SJSA1 (cell line): ENCODE measurements at regions not wholly inside any gene's neighbourhood (a gene's known extent, or its start where the extent isn't known, plus 50 kb on each side); places are given as distances from the start of the nearest gene placed in this dataset.

Experiments used
- DNase-seq, 2 experiments: peaks; one replicate each; pipeline ENCODE4 v3.0.0-alpha.2; 2015 to 2020; ENCODE audit warnings: low spot score in 2 of 2, low read depth in 1 of 2
- H3K27ac ChIP-seq: fragments of 250-450 bp; sonication (Bioruptor Pico); 2 replicates; pipeline ENCODE4 v1.5.1; 2020; ENCODE audit warnings: mild to moderate bottlenecking, moderate library complexity
- H3K27me3 ChIP-seq: fragments of 250-450 bp; sonication (Bioruptor Pico); replicated peaks from 2 replicates; pipeline ENCODE4 v1.5.1; 2020; ENCODE audit warnings: mild to moderate bottlenecking, moderate library complexity
- H3K36me3 ChIP-seq: fragments of 250-450 bp; sonication (Bioruptor Pico); 2 replicates; pipeline ENCODE4 v1.5.1; 2020; ENCODE audit warnings: mild to moderate bottlenecking
- H3K4me1 ChIP-seq: fragments of 250-450 bp; sonication (Bioruptor Pico); replicated peaks from 2 replicates; pipeline ENCODE4 v1.6.1; 2021; ENCODE audit warnings: mild to moderate bottlenecking
- H3K4me3 ChIP-seq: fragments of 250-450 bp; sonication (Bioruptor Pico); 2 replicates; pipeline ENCODE4 v1.5.1; 2020; ENCODE audit warnings: mild to moderate bottlenecking
- H3K9me3 ChIP-seq: fragments of 250-450 bp; sonication (Bioruptor Pico); replicated peaks from 2 replicates; pipeline ENCODE4 v1.5.1; 2020; ENCODE audit warnings: mild to moderate bottlenecking

DNA sequence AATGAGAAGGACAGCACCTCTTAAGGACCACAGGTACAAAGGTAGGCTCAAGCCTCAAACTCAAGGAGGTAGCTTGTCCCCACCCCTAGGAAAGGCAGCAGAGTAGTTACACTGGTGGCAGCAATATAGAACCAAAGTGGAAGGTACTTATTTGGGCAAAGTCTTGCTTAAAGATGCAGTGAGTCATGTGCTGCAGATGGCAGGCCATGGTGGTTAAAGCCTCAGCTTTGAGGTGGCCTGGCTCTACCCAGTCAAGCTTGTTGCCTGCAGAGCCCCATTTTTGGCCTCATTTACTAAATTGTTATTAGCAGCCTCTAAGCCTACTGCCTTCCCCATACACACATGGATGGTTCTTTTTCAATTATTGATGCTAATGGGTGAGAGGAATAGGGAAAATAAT lies 146.0 kb downstream of the ELOVL4 start:
- Histone ChIP-seq H3K9me3 (no peaks in the 10 kb centered on the region), H3K4me3 (no peak overlapping the region), H3K36me3 (no peaks in the 10 kb centered on the region), H3K27ac (no peak overlapping the region), H3K27me3 (no peaks in the 10 kb centered on the region), H3K4me1 (peaks cover 20% of the 10 kb centered on the region)
- DNase-seq: no peak

DNA sequence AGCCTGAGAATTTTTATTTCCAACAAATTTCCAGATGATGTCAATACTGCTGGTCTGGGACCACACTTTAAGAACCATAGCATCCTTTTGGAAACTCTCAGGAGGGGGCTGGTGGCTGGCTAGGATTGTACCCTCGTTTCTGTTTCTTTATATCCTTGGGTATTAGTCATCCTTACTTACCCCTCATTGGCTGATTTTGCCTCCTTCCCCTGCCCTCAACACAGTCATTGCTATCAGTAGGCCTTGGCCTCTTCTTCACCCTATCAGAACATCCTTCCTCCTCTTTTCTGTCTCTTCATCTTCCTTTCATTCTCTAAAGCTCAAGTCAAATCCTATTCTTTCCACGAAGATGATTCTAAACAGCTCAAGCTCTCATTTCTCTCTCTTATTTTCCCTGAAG lies 148.5 kb downstream of the ELOVL4 start:
- DNase-seq: no peak
- Histone ChIP-seq H3K4me1 (peaks cover 20% of the 10 kb centered on the region), H3K36me3 (no peaks in the 10 kb centered on the region), H3K27ac (no peak overlapping the region), H3K9me3 (no peaks in the 10 kb centered on the region), H3K4me3 (no peak overlapping the region), H3K27me3 (no peaks in the 10 kb centered on the region)

- no peak overlapping the region for H3K4me3 ChIP-seq
- no peak overlapping the region for H3K27ac ChIP-seq
- H3K4me1 ChIP-seq: peaks cover 17% of the 10 kb centered on the region
- H3K9me3 ChIP-seq: no peaks in the 10 kb centered on the region
- no peaks in the 10 kb centered on the region for H3K36me3 ChIP-seq
- no peaks in the 10 kb centered on the region for H3K27me3 ChIP-seq
- DNase-seq: no peak
These were observed 149.4 kb downstream of the ELOVL4 start for GRCh38 chr6:79797912-79798311.

GRCh38 chr6:79797163-79797764 lies 150.1 kb downstream of the ELOVL4 start:
- H3K27me3 ChIP-seq: no peaks in the 10 kb centered on the region
- H3K4me1 ChIP-seq: peaks cover 11% of the 10 kb centered on the region
- H3K36me3 ChIP-seq: no peaks in the 10 kb centered on the region
- H3K9me3 ChIP-seq: no peaks in the 10 kb centered on the region
- no peak for DNase-seq
- H3K4me3 ChIP-seq: no peak overlapping the region
- H3K27ac ChIP-seq: no peak overlapping the region

GRCh38 chr6:79796197-79796596 lies 151.2 kb downstream of the ELOVL4 start:
- Histone ChIP-seq H3K27me3 (no peaks in the 10 kb centered on the region), H3K4me3 (no peak overlapping the region), H3K27ac (no peak overlapping the region), H3K4me1 (peaks cover under 1% of the 10 kb centered on the region; the same call in 1 of the 2 replicates), H3K36me3 (no peaks in the 10 kb centered on the region), H3K9me3 (no peaks in the 10 kb centered on the region)
- no peak for DNase-seq

GRCh38 chr6:79789896-79790295 lies 157.5 kb downstream of the ELOVL4 start:
- DNase-seq: no peak
- H3K9me3 ChIP-seq: no peaks in the 10 kb centered on the region
- no peak overlapping the region for H3K4me3 ChIP-seq
- H3K36me3 ChIP-seq: no peaks in the 10 kb centered on the region
- no peaks in the 10 kb centered on the region; the same call in 1 of the 2 replicates for H3K27me3 ChIP-seq
- no peak overlapping the region for H3K27ac ChIP-seq
- no peaks in the 10 kb centered on the region for H3K4me1 ChIP-seq

DNA sequence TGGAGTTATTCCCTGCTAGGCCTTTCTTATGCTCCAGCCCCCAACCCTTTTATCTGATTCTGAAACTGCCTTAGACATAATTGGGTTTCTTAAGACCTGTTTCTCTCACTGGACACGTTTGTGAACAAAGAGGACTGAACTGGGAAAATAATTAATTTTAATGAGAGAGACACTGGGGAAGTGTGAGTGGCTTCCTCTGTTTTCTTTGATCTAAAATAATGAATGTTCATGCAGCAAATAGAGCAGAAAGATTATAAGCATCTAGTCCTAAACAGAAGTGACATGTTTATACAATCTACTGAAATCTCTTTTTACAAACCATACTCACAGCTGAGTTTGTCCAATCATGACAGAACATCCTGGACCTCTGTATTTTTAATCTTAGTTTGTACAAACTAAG lies 157.6 kb downstream of the SH3BGRL2 start:
- H3K4me3 ChIP-seq: no peak overlapping the region
- no peaks in the 10 kb centered on the region for H3K4me1 ChIP-seq
- no peaks in the 10 kb centered on the region for H3K9me3 ChIP-seq
- H3K27ac ChIP-seq: no peak overlapping the region
- no peak for DNase-seq
- no peaks in the 10 kb centered on the region; the same call in 1 of the 2 replicates for H3K27me3 ChIP-seq
- H3K36me3 ChIP-seq: no peaks in the 10 kb centered on the region

DNA sequence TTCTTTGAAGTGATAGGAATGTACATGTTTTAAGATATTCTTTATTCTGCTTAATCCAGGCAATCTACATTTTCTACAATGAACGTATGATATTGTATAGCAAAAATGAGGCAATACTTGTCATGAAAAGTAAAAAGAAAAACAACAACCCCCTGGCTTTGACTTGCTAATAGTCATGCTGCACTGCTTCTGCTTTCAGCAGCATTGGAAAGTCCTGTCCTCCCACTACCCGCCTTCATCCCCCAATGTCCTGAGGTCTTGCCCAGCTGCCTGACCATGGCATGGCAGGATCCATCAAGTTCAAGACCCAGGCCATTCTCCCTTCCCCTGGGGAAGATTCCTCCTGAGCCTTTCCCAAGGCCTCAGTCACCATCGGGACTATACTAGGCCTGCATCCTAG lies 156.5 kb downstream of the SH3BGRL2 start:
- Histone ChIP-seq H3K27ac (no peak overlapping the region), H3K27me3 (no peaks in the 10 kb centered on the region; the same call in 1 of the 2 replicates), H3K36me3 (no peaks in the 10 kb centered on the region), H3K4me1 (no peaks in the 10 kb centered on the region), H3K9me3 (no peaks in the 10 kb centered on the region), H3K4me3 (no peak overlapping the region)
- DNase-seq: no peak

DNA sequence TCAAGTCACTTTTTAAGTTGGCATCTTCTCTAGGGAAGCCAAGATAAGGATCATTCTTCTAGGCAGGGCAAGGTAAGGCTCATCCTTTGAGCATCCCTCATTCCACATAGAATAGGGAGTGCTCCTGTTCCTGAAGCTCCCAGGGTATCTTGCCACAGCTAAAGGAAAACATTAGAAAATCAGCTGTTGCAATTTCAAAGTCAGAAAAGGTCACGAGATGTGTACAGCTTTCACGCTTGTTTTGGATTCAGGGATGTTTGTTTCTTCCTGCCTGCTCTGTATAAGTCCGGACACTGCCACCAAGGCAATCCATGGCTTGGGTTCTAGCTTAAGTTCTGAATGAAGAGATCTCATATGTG lies 153.2 kb downstream of the SH3BGRL2 start:
- Histone ChIP-seq H3K4me1 (no peaks in the 10 kb centered on the region), H3K27ac (no peak overlapping the region), H3K4me3 (no peak overlapping the region), H3K9me3 (no peaks in the 10 kb centered on the region), H3K27me3 (no peaks in the 10 kb centered on the region; the same call in 1 of the 2 replicates), H3K36me3 (no peaks in the 10 kb centered on the region)
- DNase-seq: no peak

GRCh38 chr6:79783670-79784394 lies 152.7 kb downstream of the SH3BGRL2 start:
- no peaks in the 10 kb centered on the region for H3K4me1 ChIP-seq
- no peaks in the 10 kb centered on the region for H3K36me3 ChIP-seq
- DNase-seq: no peak
- no peak overlapping the region for H3K4me3 ChIP-seq
- no peak overlapping the region for H3K27ac ChIP-seq
- H3K9me3 ChIP-seq: no peaks in the 10 kb centered on the region
- no peaks in the 10 kb centered on the region; the same call in 1 of the 2 replicates for H3K27me3 ChIP-seq

GRCh38 chr6:79782792-79783580 lies 151.9 kb downstream of the SH3BGRL2 start:
- H3K4me1 ChIP-seq: no peaks in the 10 kb centered on the region; the same call in 1 of the 2 replicates
- H3K36me3 ChIP-seq: no peaks in the 10 kb centered on the region
- DNase-seq: no peak
- H3K9me3 ChIP-seq: no peaks in the 10 kb centered on the region
- H3K27ac ChIP-seq: no peak overlapping the region
- no peaks in the 10 kb centered on the region for H3K27me3 ChIP-seq
- no peak overlapping the region for H3K4me3 ChIP-seq

DNA sequence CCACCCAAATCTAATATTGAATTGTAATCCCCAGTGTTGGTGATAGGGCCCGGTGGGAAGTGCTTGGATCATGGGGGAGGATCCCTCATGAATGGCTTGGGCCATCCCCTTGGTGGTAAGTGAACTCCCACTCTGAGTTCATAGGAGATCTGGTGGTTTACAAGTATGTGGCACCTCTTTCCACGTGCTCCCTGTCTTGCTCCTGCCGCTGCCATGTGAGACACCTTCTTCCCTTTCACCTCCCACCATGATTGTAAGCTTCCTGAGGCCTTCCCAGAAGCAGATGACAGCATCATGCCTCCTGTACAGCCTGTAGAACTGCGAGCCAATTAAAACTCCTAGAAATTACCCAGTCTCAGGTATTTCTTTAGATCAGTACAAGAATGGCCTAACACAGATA lies 150.8 kb downstream of the SH3BGRL2 start:
- Histone ChIP-seq H3K27me3 (no peaks in the 10 kb centered on the region), H3K4me1 (peaks cover 3% of the 10 kb centered on the region; the same call in 1 of the 2 replicates), H3K4me3 (no peak overlapping the region), H3K36me3 (no peaks in the 10 kb centered on the region), H3K27ac (no peak overlapping the region), H3K9me3 (no peaks in the 10 kb centered on the region)
- no peak for DNase-seq

GRCh38 chr6:79780881-79781280 lies 149.8 kb downstream of the SH3BGRL2 start:
- H3K27me3 ChIP-seq: no peaks in the 10 kb centered on the region
- H3K9me3 ChIP-seq: no peaks in the 10 kb centered on the region
- no peak for DNase-seq
- no peaks in the 10 kb centered on the region for H3K36me3 ChIP-seq
- peaks cover 3% of the 10 kb centered on the region; the same call in 1 of the 2 replicates for H3K4me1 ChIP-seq
- H3K27ac ChIP-seq: no peak overlapping the region
- no peak overlapping the region for H3K4me3 ChIP-seq

DNA sequence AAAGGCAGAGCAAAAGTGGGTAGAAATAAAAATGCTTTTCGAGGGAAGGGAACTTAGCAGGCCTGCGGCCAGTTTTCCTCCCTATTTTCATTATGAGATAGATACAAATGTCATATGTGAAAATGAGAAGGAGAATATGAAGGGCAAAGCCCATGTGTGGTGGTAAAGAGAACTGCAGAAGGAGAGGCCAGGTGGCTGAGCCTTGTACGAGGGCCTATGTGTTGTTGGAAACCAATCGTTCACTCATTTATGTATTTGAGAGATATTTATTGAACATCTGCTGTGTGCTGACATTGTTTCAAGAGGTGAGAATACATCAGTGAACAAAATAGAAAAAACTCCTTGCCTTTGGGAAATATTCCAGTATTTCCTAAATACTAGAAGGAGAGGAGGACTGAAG lies 147.7 kb downstream of the SH3BGRL2 start:
- H3K4me3 ChIP-seq: no peak overlapping the region
- no peaks in the 10 kb centered on the region for H3K36me3 ChIP-seq
- no peak overlapping the region for H3K27ac ChIP-seq
- DNase-seq: no peak
- peaks cover 3% of the 10 kb centered on the region; the same call in 1 of the 2 replicates for H3K4me1 ChIP-seq
- no peaks in the 10 kb centered on the region for H3K27me3 ChIP-seq
- no peaks in the 10 kb centered on the region for H3K9me3 ChIP-seq
